GM21423 (cell line): ENCODE measurements at regions not wholly inside any gene's neighbourhood (a gene's known extent, or its start where the extent isn't known, plus 50 kb on each side); places are given as distances from the start of the nearest gene placed in this dataset.

ENCODE experiments used
- ATAC-seq: cut with Tn5 transposase; IDR thresholded peaks from one replicate; pipeline ENCODE4 v1.9.1; 2021; ENCODE audit warnings: mild to moderate bottlenecking, moderate library complexity; ENCODE audit not compliant: unreplicated experiment

DNA sequence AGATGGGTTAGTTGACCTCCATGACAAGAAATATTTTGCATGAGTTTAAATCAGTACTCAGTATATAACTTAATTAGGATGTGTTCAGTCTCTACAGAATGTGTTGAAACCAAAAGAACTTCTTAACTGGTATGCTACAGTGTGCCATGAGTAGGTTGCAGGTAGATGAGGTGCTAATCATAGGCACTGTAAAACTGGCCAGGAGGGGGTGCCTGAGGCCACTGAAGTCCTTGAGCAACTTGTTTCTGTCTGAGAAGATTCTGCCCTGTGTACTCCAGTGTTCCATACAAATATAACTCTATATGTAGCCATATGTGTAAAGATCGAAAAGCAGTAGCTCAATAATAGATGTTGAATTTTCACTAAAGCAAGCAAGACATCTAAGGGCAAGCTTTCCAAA is 549.2 kb upstream of the KLF12 start:
- no peak for ATAC-seq

DNA sequence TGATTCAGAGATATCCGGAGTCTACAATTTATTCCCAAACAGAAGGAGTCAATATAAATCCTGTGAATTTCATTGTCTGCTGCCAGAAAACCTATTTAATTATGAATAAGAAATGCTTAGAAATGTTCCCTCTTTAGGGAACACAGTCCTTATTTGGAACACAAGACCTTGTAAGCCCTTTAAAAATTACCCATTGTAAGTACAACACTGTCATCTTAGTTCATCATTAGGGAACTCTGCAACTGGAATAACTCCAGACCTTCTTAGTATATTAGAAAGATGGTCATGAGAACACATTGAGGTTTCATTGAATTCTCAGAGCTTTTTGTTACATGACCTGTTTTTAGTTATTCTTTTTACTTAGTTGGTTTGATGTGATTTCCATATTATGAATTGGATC is 548.5 kb upstream of the KLF12 start:
- ATAC-seq: no peak

DNA sequence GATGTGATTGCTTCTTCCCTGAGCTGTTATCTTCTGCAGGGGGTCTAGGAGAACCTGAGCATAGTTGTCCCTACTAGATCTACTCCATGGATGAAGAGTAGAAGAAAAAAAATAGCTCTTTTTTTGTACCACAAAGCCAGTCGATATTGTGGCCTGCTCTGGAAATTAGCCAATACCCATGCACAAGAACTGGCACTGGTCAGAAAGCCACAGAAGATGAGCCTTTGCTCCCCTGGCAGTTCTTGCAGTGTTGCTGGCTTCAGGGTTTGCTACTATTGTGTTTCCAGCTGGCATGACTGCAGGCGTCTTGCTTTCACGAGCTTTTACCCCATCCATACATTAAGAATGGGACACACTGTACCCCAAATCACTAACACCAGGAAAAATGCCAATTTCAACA is 547.7 kb upstream of the KLF12 start:
- no peak for ATAC-seq

DNA sequence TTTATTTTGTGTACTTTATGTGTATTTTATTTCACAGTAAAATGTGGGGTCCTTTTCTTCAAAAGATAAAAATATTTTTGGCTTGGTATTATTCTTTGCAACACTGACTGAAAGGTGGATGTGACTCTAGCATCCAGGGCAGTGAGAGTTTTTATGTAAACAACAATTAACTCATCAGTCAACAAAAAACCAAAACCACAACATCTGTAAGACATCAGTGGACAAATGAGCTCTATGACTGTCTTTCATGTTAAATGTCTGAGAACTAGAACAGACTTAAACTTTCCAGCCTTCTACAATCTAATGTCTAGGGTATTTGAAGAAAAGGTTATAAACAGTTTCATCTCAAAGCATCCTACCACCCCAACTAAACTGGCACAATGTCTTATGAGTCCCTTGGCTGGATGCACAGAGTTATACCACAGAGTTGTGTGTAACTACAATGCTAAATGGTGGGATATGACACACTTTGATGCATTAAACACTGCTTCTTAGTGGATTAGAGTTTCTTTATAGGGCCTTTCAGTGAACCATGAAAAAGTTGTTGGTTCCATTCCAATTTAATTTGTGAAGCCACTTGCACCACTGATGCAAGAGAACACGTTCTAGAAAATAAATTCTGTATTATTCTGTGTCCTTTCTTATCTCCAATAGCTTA is 544.2 kb upstream of the KLF12 start:
- ATAC-seq: no peak

DNA sequence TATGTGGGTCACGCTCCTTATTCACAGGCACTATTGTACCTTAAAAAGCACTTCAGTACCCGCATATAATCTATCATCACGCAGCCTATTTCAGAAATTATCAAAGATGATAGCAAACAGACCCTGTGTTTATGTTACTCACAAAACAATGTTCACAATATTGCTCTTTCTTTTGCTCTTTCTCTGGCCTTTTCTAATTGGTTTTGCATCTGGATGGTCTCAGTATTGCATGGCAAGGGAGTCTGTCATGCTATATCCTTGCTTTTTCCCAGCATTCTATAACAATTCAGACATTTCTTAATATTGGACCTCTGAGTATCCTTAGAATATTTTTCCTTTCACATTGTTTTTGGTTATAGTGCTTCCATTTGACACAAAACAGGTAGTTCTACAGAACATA is 541.8 kb upstream of the KLF12 start:
- no peak for ATAC-seq

DNA sequence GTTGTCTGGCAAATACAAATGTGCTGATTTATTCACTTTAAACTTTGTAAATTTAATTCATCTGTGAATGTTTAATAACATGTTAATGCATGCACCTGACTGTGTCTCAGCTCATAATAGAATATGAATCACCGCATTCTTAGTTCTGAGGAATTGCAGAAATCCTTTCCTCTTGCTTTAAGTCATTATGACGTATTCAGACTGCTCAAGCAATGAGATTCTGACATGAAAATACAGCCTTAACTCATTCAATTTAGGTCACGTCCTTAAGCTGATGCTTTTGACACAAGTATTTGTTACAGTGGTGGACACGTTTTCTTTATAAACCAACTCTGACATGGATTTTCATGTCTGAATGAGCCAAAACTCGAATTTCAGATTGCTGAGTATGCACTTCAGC is 541.0 kb upstream of the KLF12 start:
- no peak for ATAC-seq

DNA sequence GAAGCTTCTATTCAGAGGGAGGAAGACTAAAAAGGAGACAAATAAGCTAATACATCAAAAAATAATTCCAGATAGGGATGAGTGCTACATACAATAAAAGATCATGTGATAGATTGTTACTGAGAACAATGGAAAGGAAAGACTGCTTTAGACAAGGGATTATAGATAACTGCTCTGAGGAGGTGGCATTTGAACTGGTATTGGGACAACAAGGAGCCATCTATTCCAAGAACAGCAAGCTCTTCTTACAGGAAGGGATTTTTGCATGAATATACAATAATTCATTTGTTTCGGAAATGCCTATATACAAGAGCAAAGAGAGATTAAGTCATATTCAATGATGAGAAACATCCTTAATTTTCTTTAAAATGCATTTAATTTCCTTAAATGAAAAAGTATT is 540.5 kb upstream of the KLF12 start:
- no peak for ATAC-seq

DNA sequence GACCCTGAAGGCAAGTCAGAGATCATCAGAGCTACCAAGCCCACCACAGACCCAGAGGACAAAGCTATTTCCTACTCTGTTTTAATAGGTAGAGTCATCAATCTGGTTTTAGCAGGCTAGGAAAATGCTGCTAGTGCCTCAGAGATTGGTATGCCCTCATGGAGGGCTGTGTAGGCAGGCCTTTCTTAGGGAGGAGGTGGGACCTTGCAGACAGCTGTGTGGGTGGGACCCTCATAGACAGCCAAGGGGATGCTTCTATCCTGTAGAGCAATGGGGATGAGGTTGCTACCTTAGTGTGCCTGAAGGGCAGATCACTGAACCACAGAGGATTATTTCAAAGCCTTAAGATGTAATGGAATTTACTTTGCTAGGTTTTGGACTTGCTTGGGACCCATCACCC is 534.9 kb upstream of the KLF12 start:
- no peak for ATAC-seq

DNA sequence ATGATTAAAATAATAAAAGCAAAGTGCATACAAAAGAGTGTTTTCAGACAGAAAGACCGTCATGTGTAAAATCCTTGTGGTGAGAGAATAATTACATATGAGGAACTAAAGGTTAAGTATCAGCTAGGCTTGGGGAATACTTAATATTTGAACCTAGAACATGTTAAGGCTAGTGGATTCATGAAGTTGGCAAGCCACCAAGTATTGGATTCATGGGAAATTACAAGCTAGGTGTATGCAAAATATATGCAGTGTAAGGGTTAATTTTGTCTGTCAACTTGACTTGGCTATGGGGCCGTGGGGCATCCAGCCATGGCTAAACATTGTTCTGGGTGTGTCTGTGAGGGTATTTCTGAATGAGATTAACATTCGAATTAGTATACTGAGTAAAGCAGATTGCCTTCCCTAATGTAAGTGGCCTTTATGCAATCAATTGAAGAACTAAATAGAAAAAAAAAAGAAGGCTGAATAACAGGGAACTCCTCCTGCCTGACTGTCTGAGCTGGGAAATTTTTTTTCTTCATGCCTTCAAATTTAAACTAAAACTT is 533.5 kb upstream of the KLF12 start:
- no peak for ATAC-seq

DNA sequence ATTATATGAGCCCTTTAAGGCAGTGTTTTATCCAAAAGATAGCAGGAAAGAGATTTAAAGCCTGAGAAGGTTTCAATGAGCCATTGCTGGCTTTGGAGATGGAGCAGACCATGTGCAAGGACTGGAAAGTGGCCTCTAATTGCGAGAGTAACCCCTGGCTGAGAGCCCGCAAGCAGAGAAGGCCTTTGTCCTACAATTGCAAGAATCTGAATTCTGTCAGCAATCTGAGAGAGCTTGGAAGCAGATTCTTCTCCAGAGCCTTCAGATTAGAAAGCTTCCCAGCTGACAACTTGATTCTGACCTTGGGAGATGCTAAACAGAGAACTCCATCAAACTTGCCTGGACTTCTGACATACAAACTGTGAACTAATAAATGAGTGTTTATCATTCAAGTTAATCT is 528.7 kb upstream of the KLF12 start:
- no peak for ATAC-seq

DNA sequence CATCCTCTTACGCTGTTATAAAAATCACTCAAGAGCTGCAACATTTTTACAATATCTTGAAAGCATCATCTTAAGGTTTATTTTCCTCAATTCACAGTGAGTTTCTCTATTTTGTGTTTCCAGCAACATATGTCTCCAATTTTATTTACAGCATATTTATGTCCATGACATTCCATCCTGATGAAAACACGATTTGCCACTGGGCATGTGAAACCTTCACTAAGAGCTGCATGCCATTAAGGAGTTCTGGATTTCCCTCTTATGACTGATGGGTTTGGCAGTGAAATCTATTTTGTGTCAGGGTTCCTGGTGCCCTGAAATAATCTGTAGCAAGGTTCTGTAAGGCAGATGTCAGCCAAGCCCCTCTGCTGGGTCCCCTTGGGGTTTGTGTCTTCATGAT is 527.6 kb upstream of the KLF12 start:
- no peak for ATAC-seq

DNA sequence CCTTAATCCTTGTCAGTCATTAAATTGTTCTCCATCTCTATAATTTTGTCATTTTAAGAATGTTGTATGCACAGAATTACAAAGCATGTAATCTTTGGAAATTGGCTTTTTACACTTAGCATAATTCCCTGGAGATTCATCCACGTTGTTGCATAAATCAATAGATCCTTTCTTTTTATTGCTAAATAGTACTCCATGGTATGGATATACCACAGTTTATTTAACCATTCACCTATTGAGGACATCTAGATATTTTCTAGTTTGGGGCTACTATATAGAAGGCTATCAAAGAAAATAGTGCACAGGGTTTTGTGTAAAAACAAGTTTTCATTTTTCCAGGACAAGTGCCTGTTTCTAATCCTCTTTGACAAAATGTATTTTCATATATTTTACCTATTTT is 523.6 kb upstream of the KLF12 start:
- no peak for ATAC-seq

DNA sequence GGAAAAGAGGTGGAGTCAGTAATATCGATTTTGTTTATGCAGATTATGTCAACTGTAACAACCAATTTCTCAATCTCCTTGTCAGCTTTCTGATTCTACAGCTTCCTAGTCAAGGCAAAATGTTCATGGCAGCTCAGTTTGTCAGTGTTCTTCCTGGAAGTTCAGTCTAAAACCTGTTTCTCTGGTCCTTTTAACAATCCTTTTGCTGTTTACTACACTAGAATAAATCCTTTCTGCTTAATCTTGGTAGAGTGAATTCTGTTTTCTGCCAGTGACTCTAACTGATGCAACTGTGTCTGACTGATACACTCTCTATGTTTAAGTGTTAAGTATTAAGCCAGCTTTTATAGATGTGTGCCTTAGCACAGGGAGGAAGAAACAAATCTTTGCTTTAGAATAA is 516.9 kb upstream of the KLF12 start:
- no peak for ATAC-seq

DNA sequence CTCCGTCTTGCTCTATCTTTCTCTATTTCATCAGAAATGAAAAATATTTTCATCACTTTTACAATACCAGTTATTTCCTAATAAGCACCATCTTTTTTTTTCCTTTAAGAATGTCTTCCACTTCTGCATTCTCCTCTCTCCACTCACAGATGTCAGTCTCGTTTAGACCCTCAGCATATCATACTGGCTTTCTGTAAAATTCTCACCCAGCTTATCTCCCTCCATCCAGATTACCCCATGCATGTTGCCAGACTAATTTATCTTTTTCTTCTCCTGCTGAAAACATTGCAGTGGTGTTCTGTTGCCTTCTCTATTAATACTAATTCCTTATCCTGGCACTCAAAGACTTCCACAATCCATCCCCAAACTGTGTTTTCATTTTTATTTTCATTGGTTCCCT is 513.8 kb upstream of the KLF12 start:
- ATAC-seq: no peak

DNA sequence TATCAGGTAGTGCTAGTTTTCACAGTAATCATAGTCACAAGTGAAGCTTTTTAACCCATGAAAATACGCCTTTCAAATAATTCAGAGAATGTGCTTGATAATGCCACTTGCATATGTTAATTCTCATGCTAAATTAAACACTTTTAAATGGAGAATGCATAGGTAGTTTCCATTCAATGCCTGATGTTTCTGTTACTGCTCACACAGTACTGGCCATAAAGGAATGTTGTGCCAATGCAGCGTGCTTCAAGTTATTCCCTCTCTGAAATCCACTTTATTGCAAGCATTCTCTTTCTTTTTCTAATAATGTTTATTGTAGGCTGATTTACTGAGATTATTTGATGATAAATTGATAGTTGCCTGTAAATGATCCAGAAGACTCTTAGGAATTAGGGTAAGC is 513.0 kb upstream of the KLF12 start:
- no peak for ATAC-seq

DNA sequence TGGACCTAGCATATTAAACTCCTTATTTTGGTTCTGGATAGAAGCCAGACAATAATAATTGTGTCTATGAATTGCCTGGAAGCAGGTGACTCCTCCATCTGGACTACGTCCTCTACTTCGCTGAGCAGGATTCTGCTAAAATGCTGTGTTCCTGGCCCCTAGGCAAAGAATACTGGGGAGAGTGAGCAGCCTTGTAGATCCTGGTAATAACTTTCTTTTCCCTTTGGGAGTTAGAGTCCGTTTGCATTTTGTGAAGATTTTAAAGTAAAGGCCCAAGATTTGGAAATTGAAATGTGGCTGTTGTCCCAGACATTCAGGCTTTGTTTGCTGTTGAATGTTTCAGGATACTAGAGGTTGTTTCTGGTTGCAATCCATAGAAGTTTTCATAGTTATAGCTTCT is 511.9 kb upstream of the KLF12 start:
- ATAC-seq: no peak

DNA sequence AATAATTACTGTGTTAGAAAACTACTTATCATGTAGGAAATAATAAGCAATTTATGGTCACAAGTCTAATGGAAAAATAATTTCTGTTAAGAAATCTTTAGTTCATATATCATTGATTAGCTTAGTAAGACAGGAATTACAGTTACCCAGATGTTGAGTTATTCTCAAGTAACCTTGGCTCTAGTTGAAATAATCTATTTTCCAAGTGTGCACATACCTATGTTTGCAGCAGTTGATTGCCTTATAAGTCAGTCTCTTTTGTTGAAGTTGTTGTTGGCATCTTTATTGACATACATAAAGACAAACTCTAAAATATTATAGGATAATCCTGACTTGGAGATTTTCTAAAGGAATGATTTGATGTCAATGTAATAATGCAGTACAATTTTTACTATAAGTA is 511.4 kb upstream of the KLF12 start:
- no peak for ATAC-seq

DNA sequence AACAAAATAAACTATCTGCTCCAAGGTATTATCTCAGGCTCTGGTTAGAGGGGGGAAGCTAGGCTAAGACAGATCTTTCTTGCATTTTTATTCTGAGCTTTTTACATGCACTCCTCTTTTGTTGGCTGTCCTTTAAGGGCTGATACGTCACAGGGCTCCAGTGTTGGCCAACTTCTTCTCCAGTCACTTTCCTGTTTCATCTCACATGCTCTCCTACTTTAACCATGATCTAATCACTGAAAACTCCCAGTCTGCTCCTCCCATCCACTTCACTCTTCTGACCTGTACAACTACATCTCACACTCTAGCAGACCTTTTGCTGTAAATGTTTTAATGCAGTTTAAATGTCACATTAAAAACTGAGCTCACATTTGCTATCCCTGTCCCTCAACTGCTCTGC is 510.0 kb upstream of the KLF12 start:
- no peak for ATAC-seq

DNA sequence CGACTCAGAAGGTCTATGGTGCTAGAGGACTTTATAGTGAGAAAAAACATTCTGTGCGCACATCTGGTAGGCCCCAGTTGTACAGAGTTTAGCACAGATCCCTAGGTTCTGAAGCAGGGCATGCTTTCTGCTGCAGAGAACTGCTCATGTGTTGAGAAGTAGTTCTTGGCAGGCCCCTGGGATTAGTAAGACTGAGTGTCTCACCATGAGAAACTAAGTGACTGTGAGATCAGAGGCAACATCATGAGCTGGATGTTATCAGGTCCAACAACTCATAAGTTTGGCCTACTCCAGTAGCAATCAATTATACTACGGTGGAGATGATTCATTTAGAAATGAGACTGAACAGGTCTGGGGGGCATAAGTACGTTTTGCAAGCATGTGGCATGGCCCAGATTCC is 507.4 kb upstream of the KLF12 start:
- no peak for ATAC-seq

DNA sequence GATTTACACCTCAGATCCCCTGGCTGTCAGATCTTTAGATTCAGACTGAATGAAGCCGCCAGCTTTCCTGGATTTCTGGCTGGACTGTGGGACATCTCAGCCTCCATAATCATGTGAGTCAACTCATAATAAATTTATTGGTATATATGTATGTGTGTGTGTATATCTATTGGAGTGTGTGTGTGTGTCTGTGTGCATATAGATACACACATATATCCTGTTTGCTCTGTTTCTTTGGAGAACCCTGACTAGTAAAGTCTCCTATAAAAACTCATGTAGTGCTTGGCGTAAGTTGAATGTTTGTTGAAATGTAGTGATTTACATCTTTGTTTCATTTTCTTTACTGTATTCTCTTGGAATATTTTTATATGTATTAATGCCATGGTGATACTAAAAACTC is 499.5 kb upstream of the KLF12 start:
- ATAC-seq: no peak

DNA sequence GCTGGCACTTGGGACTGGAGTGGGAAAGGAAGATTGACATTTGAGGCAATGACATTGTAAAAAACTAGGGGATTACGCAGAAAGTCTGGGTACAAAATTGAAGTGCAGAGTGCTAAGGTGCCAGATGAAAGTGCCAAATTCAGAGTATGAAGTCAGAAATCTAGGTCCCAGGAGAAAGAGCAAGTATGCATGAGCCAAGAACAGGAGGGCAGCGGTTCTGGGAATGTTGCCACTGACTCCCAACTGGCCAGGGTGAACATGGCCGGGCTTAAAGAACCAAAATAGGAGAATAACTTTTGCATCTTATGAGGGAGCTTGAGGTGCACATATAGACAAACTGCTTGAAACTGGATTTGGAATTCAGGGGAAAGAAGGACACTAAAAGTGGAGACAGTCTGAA is 495.8 kb upstream of the KLF12 start:
- ATAC-seq: no peak

DNA sequence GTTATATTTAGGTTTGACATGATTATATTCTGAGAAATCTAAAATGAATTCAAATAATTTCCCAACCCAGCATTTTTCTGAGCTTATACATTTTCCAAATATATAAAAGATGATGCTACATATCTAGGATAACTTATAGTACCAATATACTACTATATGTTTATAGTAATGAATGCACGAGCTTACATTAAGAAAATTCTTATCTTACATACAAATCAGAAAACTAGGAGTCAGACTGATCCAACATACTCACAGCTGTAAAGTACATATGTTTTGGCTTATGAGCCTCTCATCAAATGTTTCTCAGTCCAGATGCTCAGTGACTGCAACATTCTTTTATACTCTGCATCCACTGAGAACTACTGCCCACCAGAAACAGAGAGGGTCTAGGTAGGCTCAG is 491.3 kb upstream of the KLF12 start:
- no peak for ATAC-seq

DNA sequence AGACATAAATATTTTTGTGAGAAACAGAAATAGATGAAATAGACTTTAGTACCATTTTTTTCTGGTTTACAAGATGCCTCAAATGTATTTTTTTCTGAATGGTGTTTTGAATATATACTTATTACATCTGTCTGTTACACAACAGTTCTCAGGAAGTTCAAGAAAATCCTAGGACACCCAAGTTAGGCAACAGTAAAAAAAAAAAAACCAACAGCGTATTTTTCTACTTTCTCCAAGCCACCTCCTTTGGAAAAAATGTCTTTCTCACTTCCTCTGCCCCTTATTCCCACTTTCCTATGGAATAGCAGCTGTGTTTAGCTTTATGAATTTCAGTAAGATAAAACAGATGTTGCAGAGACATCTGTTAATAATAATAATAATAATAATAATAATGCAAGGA is 489.6 kb upstream of the KLF12 start:
- ATAC-seq: no peak
